Pancreas (tissue), 10 donors: ENCODE measurements at regions not wholly inside any gene's neighbourhood (a gene's known extent, or its start where the extent isn't known, plus 50 kb on each side); places are given as distances from the start of the nearest gene placed in this dataset.

Source experiments
- ATAC-seq, 4 donors: fragments of 200-7000 bp; cut with Tn5 transposase; one replicate each; pipeline versions ENCODE4 v1.8.0 to v1.9.1; 2020; ENCODE audit warnings: mild to moderate bottlenecking in 4 of 4, moderate library complexity in 4 of 4
- DNase-seq, 6 donors: peaks; one replicate each; pipeline ENCODE4 v3.0.0-alpha.2; 2020
- FAIRE-seq: peaks from 2 replicates; lab custom pipeline; 2012; peaks lifted over from hg19 to GRCh38; lab: Jason Lieb, UNC
- H3K27ac ChIP-seq, 4 donors: fragments of 200-600 bp; sonication (generic); 1 replicate in 3 of 4; 2 replicates in 1 of 4; pipeline versions ENCODE4 v1.5.0 to v1.8.0; 2020
- H3K27me3 ChIP-seq, 4 donors: fragments of 200-600 bp; one replicate each; pipeline ENCODE4 v1.8.0; 2021
- H3K36me3 ChIP-seq, 3 donors: fragments of 200-600 bp; sonication (generic) in 1 of 3; one replicate each; pipeline versions ENCODE4 v1.5.0 to v1.8.0; 2020 to 2021
- H3K4me1 ChIP-seq, 3 donors: fragments of 200-600 bp; one replicate each; pipeline ENCODE4 v1.8.0; 2021
- H3K4me3 ChIP-seq, 4 donors: fragments of 200-600 bp; sonication (generic) in 2 of 4; one replicate each; pipeline versions ENCODE4 v1.5.0 to v1.8.0; 2020 to 2021
- H3K9me3 ChIP-seq, 4 donors: fragments of 200-600 bp; one replicate each; pipeline ENCODE4 v1.8.0; 2021
- CTCF ChIP-seq, 4 donors: fragments of 200-600 bp; sonication (generic) in 3 of 4; IDR thresholded peaks; one replicate each; pipeline versions ENCODE4 v1.5.0 to v1.8.0; 2021; ENCODE audit warnings: antibody characterized with exemption in 4 of 4
- WGBS, 2 donors: extraction: QIAGEN DNeasy Blood & Tissue Kit; methylation state at CpG; one replicate each; pipeline ENCODE4 v1.1.7; 2013; 5-methylcytosine and 5-hydroxymethylcytosine counted together
- intact Hi-C, 3 donors: fragments of 100-400 bp; cut with DNase I; formaldehyde crosslinking; loops; one replicate each; pipeline versions ENCODE4 v1.11.1 to v1.14.2; 2022
- donor health status: healthy with polysubstance abuse.
- donor health status: DM: no; HTN: no; CAD: no; lungs with moderate emphysema.
- donor health status: DM: no; HTN: no; CAD: no.
- donor health status: control.
- donor health status: control.
- donor health status: Bipolar disorder and iron deficiency.
- donor health status: DM: yes; HTN: yes; CAD: no.
- donor health status: DM: no; HTN: no; CAD: no.
- donor health status: DM: no; HTN: no; CAD: no.
- donor health status: DM: yes; HTN: yes; CAD: no.

GRCh38 chr2:146985753-146986152 lies 859.1 kb upstream of the ACVR2A start:
- Histone ChIP-seq H3K9me3 (no peaks in the 10 kb centered on the region), H3K27ac (no peak overlapping the region), H3K4me1 (no peaks in the 10 kb centered on the region), H3K4me3 (no peak overlapping the region), H3K27me3 (no peaks in the 10 kb centered on the region), H3K36me3 (no peaks in the 10 kb centered on the region)
- DNase-seq (no peak), FAIRE-seq (no peak), ATAC-seq (no peak)
- intact Hi-C loops: no loop called here
- 45 to 59% methylated on average over 2 of the region's 2 CpGs for WGBS, 2 donors
- TF ChIP-seq CTCF (IDR thresholded peaks at IDR 0.05): no peak

- no peaks in the 10 kb centered on the region for H3K36me3 ChIP-seq
- no peaks in the 10 kb centered on the region for H3K9me3 ChIP-seq
- WGBS, 2 donors: 58 to 65% methylated on average over 4 of the region's 4 CpGs
- H3K27me3 ChIP-seq: no peaks in the 10 kb centered on the region
- no peaks in the 10 kb centered on the region for H3K4me1 ChIP-seq
- no peak for TF ChIP-seq CTCF (IDR thresholded peaks at IDR 0.05)
- no peak for DNase-seq
- no peak overlapping the region for H3K4me3 ChIP-seq
- no peak for FAIRE-seq
- intact Hi-C loops: no loop called here
- no peak overlapping the region for H3K27ac ChIP-seq
- ATAC-seq: no peak
Observed at GRCh38 chr2:146984014-146984413, 860.8 kb upstream of the ACVR2A start.

- 69 to 86% methylated on average over 2 of the region's 2 CpGs for WGBS, 2 donors
- no peaks in the 10 kb centered on the region for H3K4me1 ChIP-seq
- H3K27me3 ChIP-seq: no peaks in the 10 kb centered on the region
- DNase-seq: peak in 2 of 6 donors; percentile 1 to 12
- H3K4me3 ChIP-seq: no peak overlapping the region
- H3K9me3 ChIP-seq: no peaks in the 10 kb centered on the region
- no peak overlapping the region for H3K27ac ChIP-seq
- TF ChIP-seq CTCF (IDR thresholded peaks at IDR 0.05): no peak
- peak in 3 of 4 donors; percentile 38 to 85 (median 55) for ATAC-seq
- no peak for FAIRE-seq
- H3K36me3 ChIP-seq: no peaks in the 10 kb centered on the region
- intact Hi-C loops: no loop called here
Observed at GRCh38 chr2:146982393-146982846, 862.4 kb upstream of the ACVR2A start.

- no peak for DNase-seq
- Histone ChIP-seq H3K9me3 (no peaks in the 10 kb centered on the region), H3K27me3 (no peaks in the 10 kb centered on the region), H3K4me1 (no peaks in the 10 kb centered on the region), H3K27ac (no peak overlapping the region), H3K36me3 (no peaks in the 10 kb centered on the region), H3K4me3 (no peak overlapping the region)
- no peak for FAIRE-seq
- no peak for TF ChIP-seq CTCF (IDR thresholded peaks at IDR 0.05)
- ATAC-seq: peak in 1 of 4 donors; percentile 16
- intact Hi-C loops: no loop called here
Observed at GRCh38 chr2:146981921-146982320, 862.9 kb upstream of the ACVR2A start.

- no peak overlapping the region for H3K27ac ChIP-seq
- FAIRE-seq: no peak
Observed at GRCh38 chr2:146979746-146980145, 865.1 kb upstream of the ACVR2A start.

More at GRCh38 chr2:146979746-146980145, 865.1 kb upstream of the ACVR2A start:
- ATAC-seq (no peak), DNase-seq (no peak)
- Histone ChIP-seq H3K36me3 (no peaks in the 10 kb centered on the region), H3K27me3 (no peaks in the 10 kb centered on the region), H3K4me1 (no peaks in the 10 kb centered on the region), H3K9me3 (no peaks in the 10 kb centered on the region), H3K4me3 (no peak overlapping the region)
- TF ChIP-seq CTCF (IDR thresholded peaks at IDR 0.05): no peak
- intact Hi-C loops: no loop called here
